GM12878 (cell line): ENCODE measurements at regions not wholly inside any gene's neighbourhood (a gene's known extent, or its start where the extent isn't known, plus 50 kb on each side); places are given as distances from the start of the nearest gene placed in this dataset.

Source experiments
- ATAC-seq: fragments of 200-7000 bp; cut with Tn5 transposase; 3 replicates; pipeline ENCODE4 v1.9.1; 2020; ENCODE audit warnings: mild to moderate bottlenecking, moderate library complexity
- BruUV-seq: library from RNA; stranded (reverse); fragments of 400-500 nt; replicated peaks from 2 replicates; lab custom pipeline; 2021; lab: Mats Ljungman, UMichigan
- CTCF ChIA-PET: fragments of 300-600 bp; sonication (Branson Sonifier 250); formaldehyde crosslinking; extraction: SDS; loops from one replicate; lab custom pipeline; 2021; ENCODE audit warnings: inconsistent platforms; lab: Yijun Ruan, JAX
- POLR2A ChIA-PET: fragments of 350-600 bp; formaldehyde crosslinking; extraction: SDS; loops from one replicate; lab custom pipeline; 2021; ENCODE audit warnings: inconsistent platforms; lab: Charles Lee
- RAD21 ChIA-PET: fragments of 300-600 bp; sonication (Branson Sonifier 250); formaldehyde crosslinking; loops from one replicate; lab custom pipeline; 2023; ENCODE audit warnings: antibody characterized with exemption; ENCODE audit not compliant: unreplicated experiment; lab: Charles Lee
- SMC1A ChIA-PET: fragments of 300-600 bp; sonication (Branson Sonifier 250); formaldehyde crosslinking; loops from one replicate; lab custom pipeline; 2023; ENCODE audit not compliant: unreplicated experiment, uncharacterized antibody; lab: Charles Lee
- DNase-seq: peaks from one replicate; pipeline ENCODE4 v3.0.0-alpha.2; 2011; ENCODE audit warnings: low read depth, low spot score
- FAIRE-seq: peaks from 3 replicates; lab custom pipeline; 2011; peaks lifted over from hg19 to GRCh38; lab: Jason Lieb, UNC
- H2AFZ ChIP-seq: 2 replicates; pipeline ENCODE4 v1.6.0; 2011; ENCODE audit warnings: low read depth, low read length, control low read depth; ENCODE audit not compliant: control insufficient read depth
- H3K27ac ChIP-seq: 2 replicates; pipeline ENCODE4 v1.5.1; 2011; ENCODE audit warnings: control low read depth; ENCODE audit not compliant: control insufficient read depth, insufficient read depth
- H3K27me3 ChIP-seq, 2 experiments: replicated peaks in 1 of 2; 2 replicates each; pipeline versions ENCODE4 v1.6.0 to v1.6.1; 2011; ENCODE audit warnings: low read length in 1 of 2; ENCODE audit not compliant: control insufficient read depth in 2 of 2, insufficient read depth in 2 of 2
- H3K36me3 ChIP-seq, 2 experiments: 2 replicates each; pipeline ENCODE4 v1.5.1; 2011; ENCODE audit warnings: low read length in 1 of 2; ENCODE audit not compliant: control insufficient read depth in 2 of 2, insufficient read depth in 2 of 2
- H3K4me1 ChIP-seq: 2 replicates; pipeline ENCODE4 v1.6.1; 2011; ENCODE audit warnings: mild to moderate bottlenecking, low read length, moderate library complexity, mixed read lengths; ENCODE audit not compliant: control insufficient read depth, insufficient read depth
- H3K4me2 ChIP-seq: 2 replicates; pipeline ENCODE4 v1.6.0; 2011; ENCODE audit warnings: control low read depth; ENCODE audit not compliant: control insufficient read depth, insufficient read depth
- H3K4me3 ChIP-seq: fragments of 200-600 bp; sonication (generic); 2 replicates; pipeline ENCODE4 v1.5.1; 2016
- H3K79me2 ChIP-seq: 2 replicates; pipeline ENCODE4 v1.6.0; 2011; ENCODE audit warnings: low read length; ENCODE audit not compliant: control insufficient read depth, insufficient read depth
- H3K9ac ChIP-seq: 2 replicates; pipeline ENCODE4 v1.8.0; 2011; ENCODE audit warnings: low read length, control low read depth, mixed read lengths; ENCODE audit not compliant: control insufficient read depth, insufficient read depth
- H3K9me3 ChIP-seq: replicated peaks from 3 replicates; pipeline ENCODE4 v1.5.1; 2011; ENCODE audit warnings: mild to moderate bottlenecking, low read length; ENCODE audit not compliant: control insufficient read depth, insufficient read depth
- H4K20me1 ChIP-seq: 2 replicates; pipeline ENCODE4 v1.6.0; 2011; ENCODE audit not compliant: control insufficient read depth, insufficient read depth
- BRCA1 ChIP-seq: IDR thresholded peaks from 2 replicates; pipeline ENCODE4 v1.6.1; 2011; ENCODE audit warnings: low read depth, low read length, improper control_type of control experiment
- GABPA ChIP-seq: IDR thresholded peaks from 2 replicates; pipeline ENCODE4 v1.6.1; 2014; ENCODE audit warnings: antibody characterized with exemption, low read depth, mild to moderate bottlenecking, inconsistent platforms
- HDAC6 ChIP-seq: fragments of 200-600 bp; sonication (generic); IDR thresholded peaks from one replicate; pipeline ENCODE4 v1.8.0; 2017; ENCODE audit warnings: antibody characterized with exemption; ENCODE audit not compliant: unreplicated experiment
- IKZF1 ChIP-seq: fragments of 450-650 bp; conservative IDR thresholded peaks from 2 replicates; pipeline ENCODE4 v1.6.1; 2017; ENCODE audit warnings: antibody characterized with exemption, mild to moderate bottlenecking
- MEF2A ChIP-seq: IDR thresholded peaks from 2 replicates; pipeline ENCODE4 v1.6.1; 2011; ENCODE audit warnings: low read depth, mild to moderate bottlenecking, low read length, moderate library complexity; ENCODE audit not compliant: insufficient read depth
- MXI1 ChIP-seq: fragments of 150-350 bp; IDR thresholded peaks from 2 replicates; pipeline ENCODE4 v1.6.1; 2011; ENCODE audit warnings: low read depth, mild to moderate bottlenecking, inconsistent platforms, low read length, improper control_type of control experiment
- PAX8 ChIP-seq: fragments of 450-650 bp; IDR thresholded peaks from 2 replicates; pipeline ENCODE4 v1.6.1; 2017; ENCODE audit warnings: mild to moderate bottlenecking, moderate library complexity
- SUZ12 ChIP-seq: fragments of 200-600 bp; sonication (generic); IDR thresholded peaks from one replicate; pipeline ENCODE4 v1.6.1; 2018; ENCODE audit warnings: antibody characterized with exemption, mild to moderate bottlenecking; ENCODE audit not compliant: unreplicated experiment
- TCF3 ChIP-seq: IDR thresholded peaks from 2 replicates; pipeline ENCODE4 v1.6.1; 2012; ENCODE audit warnings: low read depth, mild to moderate bottlenecking, low read length, borderline replicate concordance; ENCODE audit not compliant: insufficient read depth
- WGBS: methylation state at CpG from one replicate; pipeline ENCODE4 v1.1.6; 2016; ENCODE audit warnings: low lambda C conversion rate; ENCODE audit not compliant: insufficient replicate concordance, insufficient coverage; ENCODE audit errors: missing lambda C conversion rate; 5-methylcytosine and 5-hydroxymethylcytosine counted together
- in situ Hi-C: fragments of 300-500 bp; cut with MboI; formaldehyde crosslinking; loops from 9 replicates; pipeline ENCODE4 v1.14.3; 2018; ENCODE audit warnings: mixed read lengths
- intact Hi-C: fragments of 100-400 bp; cut with micrococcal nuclease; formaldehyde crosslinking; loops from one replicate; pipeline ENCODE4 v1.14.2; 2022; ENCODE audit not compliant: unreplicated experiment
- TF ChIP-seq, protein P1 (sequence below): IDR thresholded peaks from 2 replicates; pipeline ENCODE4 v1.6.1; 2012; ENCODE audit warnings: improper control_type of control experiment, low read depth, low read length; ENCODE audit not compliant: insufficient replicate concordance
- TF ChIP-seq, protein P2 (sequence below): IDR thresholded peaks from 2 replicates; pipeline ENCODE4 v1.6.1; 2012; ENCODE audit warnings: low read depth, low read length, improper control_type of control experiment
- TF ChIP-seq, protein P3 (sequence below): IDR thresholded peaks from 2 replicates; pipeline ENCODE4 v1.6.1; 2011; ENCODE audit warnings: low read depth, low read length, improper control_type of control experiment, borderline replicate concordance
- TF ChIP-seq, protein P4 (sequence below): IDR thresholded peaks from 2 replicates; pipeline ENCODE4 v1.6.1; 2012; ENCODE audit warnings: mild to moderate bottlenecking, low read depth, low read length

DNA sequence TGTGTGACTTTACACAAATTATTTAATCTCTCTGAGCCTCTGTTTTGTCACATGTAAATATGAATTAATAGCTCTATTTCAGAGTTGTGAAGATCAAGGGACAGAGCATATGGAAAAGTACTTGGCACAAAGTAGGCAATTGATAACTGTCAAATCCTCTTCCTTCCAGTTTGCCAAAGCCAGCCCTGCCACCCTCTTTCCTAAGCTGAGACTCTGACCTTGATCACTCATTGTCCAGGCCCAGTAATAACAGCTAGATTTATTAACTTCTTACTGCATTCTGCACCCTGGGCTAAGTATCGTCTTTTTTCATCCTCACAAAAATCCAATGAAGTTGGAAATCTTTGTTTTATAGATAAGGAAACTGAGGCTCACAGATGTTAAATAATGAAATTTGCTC, 70.8 kb upstream of the ATP1A1 start (continued):
- TF ChIP-seq, protein P1, sequence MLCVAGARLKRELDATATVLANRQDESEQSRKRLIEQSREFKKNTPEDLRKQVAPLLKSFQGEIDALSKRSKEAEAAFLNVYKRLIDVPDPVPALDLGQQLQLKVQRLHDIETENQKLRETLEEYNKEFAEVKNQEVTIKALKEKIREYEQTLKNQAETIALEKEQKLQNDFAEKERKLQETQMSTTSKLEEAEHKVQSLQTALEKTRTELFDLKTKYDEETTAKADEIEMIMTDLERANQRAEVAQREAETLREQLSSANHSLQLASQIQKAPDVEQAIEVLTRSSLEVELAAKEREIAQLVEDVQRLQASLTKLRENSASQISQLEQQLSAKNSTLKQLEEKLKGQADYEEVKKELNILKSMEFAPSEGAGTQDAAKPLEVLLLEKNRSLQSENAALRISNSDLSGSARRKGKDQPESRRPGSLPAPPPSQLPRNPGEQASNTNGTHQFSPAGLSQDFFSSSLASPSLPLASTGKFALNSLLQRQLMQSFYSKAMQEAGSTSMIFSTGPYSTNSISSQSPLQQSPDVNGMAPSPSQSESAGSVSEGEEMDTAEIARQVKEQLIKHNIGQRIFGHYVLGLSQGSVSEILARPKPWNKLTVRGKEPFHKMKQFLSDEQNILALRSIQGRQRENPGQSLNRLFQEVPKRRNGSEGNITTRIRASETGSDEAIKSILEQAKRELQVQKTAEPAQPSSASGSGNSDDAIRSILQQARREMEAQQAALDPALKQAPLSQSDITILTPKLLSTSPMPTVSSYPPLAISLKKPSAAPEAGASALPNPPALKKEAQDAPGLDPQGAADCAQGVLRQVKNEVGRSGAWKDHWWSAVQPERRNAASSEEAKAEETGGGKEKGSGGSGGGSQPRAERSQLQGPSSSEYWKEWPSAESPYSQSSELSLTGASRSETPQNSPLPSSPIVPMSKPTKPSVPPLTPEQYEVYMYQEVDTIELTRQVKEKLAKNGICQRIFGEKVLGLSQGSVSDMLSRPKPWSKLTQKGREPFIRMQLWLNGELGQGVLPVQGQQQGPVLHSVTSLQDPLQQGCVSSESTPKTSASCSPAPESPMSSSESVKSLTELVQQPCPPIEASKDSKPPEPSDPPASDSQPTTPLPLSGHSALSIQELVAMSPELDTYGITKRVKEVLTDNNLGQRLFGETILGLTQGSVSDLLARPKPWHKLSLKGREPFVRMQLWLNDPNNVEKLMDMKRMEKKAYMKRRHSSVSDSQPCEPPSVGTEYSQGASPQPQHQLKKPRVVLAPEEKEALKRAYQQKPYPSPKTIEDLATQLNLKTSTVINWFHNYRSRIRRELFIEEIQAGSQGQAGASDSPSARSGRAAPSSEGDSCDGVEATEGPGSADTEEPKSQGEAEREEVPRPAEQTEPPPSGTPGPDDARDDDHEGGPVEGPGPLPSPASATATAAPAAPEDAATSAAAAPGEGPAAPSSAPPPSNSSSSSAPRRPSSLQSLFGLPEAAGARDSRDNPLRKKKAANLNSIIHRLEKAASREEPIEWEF = no peak
- TF ChIP-seq, protein P2, sequence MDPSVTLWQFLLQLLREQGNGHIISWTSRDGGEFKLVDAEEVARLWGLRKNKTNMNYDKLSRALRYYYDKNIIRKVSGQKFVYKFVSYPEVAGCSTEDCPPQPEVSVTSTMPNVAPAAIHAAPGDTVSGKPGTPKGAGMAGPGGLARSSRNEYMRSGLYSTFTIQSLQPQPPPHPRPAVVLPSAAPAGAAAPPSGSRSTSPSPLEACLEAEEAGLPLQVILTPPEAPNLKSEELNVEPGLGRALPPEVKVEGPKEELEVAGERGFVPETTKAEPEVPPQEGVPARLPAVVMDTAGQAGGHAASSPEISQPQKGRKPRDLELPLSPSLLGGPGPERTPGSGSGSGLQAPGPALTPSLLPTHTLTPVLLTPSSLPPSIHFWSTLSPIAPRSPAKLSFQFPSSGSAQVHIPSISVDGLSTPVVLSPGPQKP = no peak
- TF ChIP-seq, protein P3, sequence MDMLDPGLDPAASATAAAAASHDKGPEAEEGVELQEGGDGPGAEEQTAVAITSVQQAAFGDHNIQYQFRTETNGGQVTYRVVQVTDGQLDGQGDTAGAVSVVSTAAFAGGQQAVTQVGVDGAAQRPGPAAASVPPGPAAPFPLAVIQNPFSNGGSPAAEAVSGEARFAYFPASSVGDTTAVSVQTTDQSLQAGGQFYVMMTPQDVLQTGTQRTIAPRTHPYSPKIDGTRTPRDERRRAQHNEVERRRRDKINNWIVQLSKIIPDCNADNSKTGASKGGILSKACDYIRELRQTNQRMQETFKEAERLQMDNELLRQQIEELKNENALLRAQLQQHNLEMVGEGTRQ = no peak
- TF ChIP-seq IKZF1 = no peak
- TF ChIP-seq BRCA1 = no peak

DNA sequence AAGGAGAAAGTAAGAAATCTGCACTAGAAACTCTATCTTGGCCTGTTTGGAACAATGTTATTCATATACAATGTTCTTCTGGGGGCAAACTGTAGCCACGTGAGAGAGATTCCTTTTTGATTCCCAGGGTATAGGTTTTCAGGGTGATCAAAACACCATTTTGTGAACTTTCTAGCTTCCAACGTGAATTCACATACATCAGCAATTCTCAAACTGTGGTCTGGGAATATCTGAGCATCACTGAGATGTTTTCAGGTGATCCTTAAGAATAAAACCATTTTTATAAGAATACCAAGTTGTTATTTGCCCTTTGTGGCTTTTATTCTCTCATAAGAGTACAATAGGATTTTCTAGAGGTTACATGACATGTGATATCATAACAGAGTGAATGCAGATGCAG, 66.9 kb upstream of the ATP1A1 start:
- no TSS peak for BruUV-seq
- no peak overlapping the region for H3K4me3 ChIP-seq
- H3K27me3 ChIP-seq = no peaks in the 10 kb centered on the region; a peak in 1 of 4 replicates
- no peaks in the 10 kb centered on the region for H3K36me3 ChIP-seq
- no peaks in the 10 kb centered on the region for H3K4me1 ChIP-seq
- ATAC-seq = no peak
- no peak overlapping the region for H2AFZ ChIP-seq
- 0% methylated on average over 2 of the region's 2 CpGs for WGBS
- H3K79me2 ChIP-seq = no peaks in the 10 kb centered on the region
- no peak for DNase-seq
- POLR2A ChIA-PET = no interaction called here
- no peak overlapping the region for H3K9ac ChIP-seq
- intact Hi-C loops (no loop called here), in situ Hi-C loops (no loop called here)
- no peak overlapping the region for H3K27ac ChIP-seq
- FAIRE-seq = no peak
- H3K4me2 ChIP-seq = no peak overlapping the region
- CTCF ChIA-PET = no interaction called here
- no peaks in the 10 kb centered on the region for H4K20me1 ChIP-seq
- H3K9me3 ChIP-seq = no peaks in the 10 kb centered on the region
- SMC1A ChIA-PET = no interaction called here
- RAD21 ChIA-PET = no interaction called here
- TF ChIP-seq GABPA (no peak), MEF2A (no peak), TCF3 (no peak), PAX8 (no peak), MXI1 (no peak), SUZ12 (no peak), HDAC6 (no peak)
- TF ChIP-seq, protein P4, sequence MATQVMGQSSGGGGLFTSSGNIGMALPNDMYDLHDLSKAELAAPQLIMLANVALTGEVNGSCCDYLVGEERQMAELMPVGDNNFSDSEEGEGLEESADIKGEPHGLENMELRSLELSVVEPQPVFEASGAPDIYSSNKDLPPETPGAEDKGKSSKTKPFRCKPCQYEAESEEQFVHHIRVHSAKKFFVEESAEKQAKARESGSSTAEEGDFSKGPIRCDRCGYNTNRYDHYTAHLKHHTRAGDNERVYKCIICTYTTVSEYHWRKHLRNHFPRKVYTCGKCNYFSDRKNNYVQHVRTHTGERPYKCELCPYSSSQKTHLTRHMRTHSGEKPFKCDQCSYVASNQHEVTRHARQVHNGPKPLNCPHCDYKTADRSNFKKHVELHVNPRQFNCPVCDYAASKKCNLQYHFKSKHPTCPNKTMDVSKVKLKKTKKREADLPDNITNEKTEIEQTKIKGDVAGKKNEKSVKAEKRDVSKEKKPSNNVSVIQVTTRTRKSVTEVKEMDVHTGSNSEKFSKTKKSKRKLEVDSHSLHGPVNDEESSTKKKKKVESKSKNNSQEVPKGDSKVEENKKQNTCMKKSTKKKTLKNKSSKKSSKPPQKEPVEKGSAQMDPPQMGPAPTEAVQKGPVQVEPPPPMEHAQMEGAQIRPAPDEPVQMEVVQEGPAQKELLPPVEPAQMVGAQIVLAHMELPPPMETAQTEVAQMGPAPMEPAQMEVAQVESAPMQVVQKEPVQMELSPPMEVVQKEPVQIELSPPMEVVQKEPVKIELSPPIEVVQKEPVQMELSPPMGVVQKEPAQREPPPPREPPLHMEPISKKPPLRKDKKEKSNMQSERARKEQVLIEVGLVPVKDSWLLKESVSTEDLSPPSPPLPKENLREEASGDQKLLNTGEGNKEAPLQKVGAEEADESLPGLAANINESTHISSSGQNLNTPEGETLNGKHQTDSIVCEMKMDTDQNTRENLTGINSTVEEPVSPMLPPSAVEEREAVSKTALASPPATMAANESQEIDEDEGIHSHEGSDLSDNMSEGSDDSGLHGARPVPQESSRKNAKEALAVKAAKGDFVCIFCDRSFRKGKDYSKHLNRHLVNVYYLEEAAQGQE = no peak
